Peyer's patch (tissue), 4 donors: ENCODE measurements at regions not wholly inside any gene's neighbourhood (a gene's known extent, or its start where the extent isn't known, plus 50 kb on each side); places are given as distances from the start of the nearest gene placed in this dataset.

ENCODE experiments used
- DNase-seq, 3 donors: peaks; one replicate each; pipeline ENCODE4 v3.0.0-alpha.2; 2017 to 2019
- H3K27ac ChIP-seq, 4 donors: fragments of 200-600 bp; sonication (generic); one replicate each; pipeline ENCODE4 v1.5.1; 2016 to 2019
- H3K27me3 ChIP-seq, 2 donors: fragments of 200-600 bp; sonication (generic); one replicate each; pipeline ENCODE4 v1.5.1; 2019
- H3K36me3 ChIP-seq, 3 donors: fragments of 200-600 bp; sonication (generic); one replicate each; pipeline ENCODE4 v1.5.1; 2016 to 2019
- H3K4me1 ChIP-seq, 4 donors: fragments of 200-600 bp; sonication (generic); one replicate each; pipeline ENCODE4 v1.5.1; 2016 to 2019
- H3K4me3 ChIP-seq, 4 donors: fragments of 200-600 bp; sonication (generic); 1 replicate in 3 of 4; 2 replicates in 1 of 4; pipeline ENCODE4 v1.5.1; 2016 to 2019; ENCODE audit warnings: mild to moderate bottlenecking in 1 of 4
- H3K9me3 ChIP-seq, 4 donors: fragments of 200-600 bp; sonication (generic); one replicate each; pipeline ENCODE4 v1.5.1; 2016 to 2019; ENCODE audit warnings: mild to moderate bottlenecking in 1 of 4
- POLR2A ChIP-seq, 2 donors: fragments of 450-650 bp; IDR thresholded peaks; one replicate each; pipeline ENCODE4 v1.5.1; 2017; ENCODE audit warnings: antibody characterized with exemption in 2 of 2, mild to moderate bottlenecking in 2 of 2, moderate library complexity in 2 of 2
- TF ChIP-seq, protein P1 (sequence below), 6 experiments: fragments of 450-650 bp in 4 of 6; fragments of 200-600 bp in 2 of 6; sonication (generic) in 1 of 6; IDR thresholded peaks; one replicate each; pipeline ENCODE4 v1.5.1; 2017 to 2019; ENCODE audit warnings: antibody characterized with exemption in 6 of 6, mild to moderate bottlenecking in 3 of 6, moderate library complexity in 1 of 6

DNA sequence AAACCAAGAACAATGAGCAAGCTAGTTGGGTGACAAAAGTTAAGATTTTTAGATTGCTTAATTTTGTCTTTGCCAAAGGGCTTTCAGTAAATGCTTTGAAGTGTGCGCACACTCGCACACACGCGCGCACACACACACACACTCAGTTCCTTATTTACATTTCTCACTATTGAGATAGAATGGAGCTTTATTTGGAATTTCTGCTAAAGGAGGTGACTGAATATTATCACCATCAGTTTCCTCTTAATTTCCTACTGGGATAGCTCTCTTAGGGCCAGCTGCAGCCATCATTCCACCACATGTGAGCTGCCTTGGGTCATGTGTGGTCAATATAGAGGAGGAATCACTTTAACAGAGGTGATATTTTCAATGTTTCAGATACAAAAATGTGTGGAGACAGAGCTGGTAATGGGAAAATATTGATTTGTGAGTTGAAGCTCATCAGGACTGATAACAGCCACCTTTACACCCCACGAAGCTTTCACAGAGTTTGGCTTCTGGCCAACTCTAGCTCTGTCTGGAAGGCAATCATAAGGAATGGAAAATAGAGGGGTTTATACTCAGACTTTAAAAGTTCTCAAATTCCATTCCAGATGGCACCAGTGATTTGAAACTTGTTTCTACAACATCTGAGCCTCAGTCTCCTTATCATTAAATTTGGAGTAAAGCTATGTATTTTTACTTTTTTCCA, 99.9 kb downstream of the MACIR start:
- no peak overlapping the region for H3K27ac ChIP-seq
- no peak overlapping the region for H3K4me3 ChIP-seq
- H3K9me3 ChIP-seq: no peaks in the 10 kb centered on the region
- no peaks in the 10 kb centered on the region for H3K27me3 ChIP-seq
- H3K4me1 ChIP-seq: no peaks in the 10 kb centered on the region
- TF ChIP-seq POLR2A (IDR thresholded peaks at IDR 0.05): no peak
- TF ChIP-seq, protein P1, sequence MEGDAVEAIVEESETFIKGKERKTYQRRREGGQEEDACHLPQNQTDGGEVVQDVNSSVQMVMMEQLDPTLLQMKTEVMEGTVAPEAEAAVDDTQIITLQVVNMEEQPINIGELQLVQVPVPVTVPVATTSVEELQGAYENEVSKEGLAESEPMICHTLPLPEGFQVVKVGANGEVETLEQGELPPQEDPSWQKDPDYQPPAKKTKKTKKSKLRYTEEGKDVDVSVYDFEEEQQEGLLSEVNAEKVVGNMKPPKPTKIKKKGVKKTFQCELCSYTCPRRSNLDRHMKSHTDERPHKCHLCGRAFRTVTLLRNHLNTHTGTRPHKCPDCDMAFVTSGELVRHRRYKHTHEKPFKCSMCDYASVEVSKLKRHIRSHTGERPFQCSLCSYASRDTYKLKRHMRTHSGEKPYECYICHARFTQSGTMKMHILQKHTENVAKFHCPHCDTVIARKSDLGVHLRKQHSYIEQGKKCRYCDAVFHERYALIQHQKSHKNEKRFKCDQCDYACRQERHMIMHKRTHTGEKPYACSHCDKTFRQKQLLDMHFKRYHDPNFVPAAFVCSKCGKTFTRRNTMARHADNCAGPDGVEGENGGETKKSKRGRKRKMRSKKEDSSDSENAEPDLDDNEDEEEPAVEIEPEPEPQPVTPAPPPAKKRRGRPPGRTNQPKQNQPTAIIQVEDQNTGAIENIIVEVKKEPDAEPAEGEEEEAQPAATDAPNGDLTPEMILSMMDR (IDR thresholded peaks at IDR 0.05): no peak
- no peak for DNase-seq
- no peaks in the 10 kb centered on the region for H3K36me3 ChIP-seq

DNA sequence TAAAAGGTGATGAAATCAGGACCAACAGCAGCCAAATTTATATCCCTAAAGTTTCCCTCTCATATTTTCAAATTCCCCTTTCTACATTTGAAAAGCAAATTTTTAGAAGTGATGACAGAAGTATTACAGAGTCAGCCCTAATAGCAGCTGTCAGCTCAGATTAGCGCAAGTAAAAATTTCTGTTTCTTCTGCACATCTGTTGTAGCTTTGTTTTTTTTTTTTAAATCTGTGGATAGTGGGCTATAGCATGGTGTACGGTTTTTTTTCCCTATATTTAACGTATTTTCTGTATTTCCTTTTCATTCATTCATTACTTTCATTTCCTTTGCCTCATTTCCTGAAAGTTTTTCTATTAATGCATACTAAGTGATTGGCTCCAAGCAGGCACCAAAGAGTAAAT, 99.1 kb downstream of the MACIR start:
- Histone ChIP-seq H3K27me3 (no peaks in the 10 kb centered on the region), H3K27ac (no peak overlapping the region), H3K9me3 (no peaks in the 10 kb centered on the region), H3K4me1 (no peaks in the 10 kb centered on the region), H3K4me3 (no peak overlapping the region), H3K36me3 (no peaks in the 10 kb centered on the region)
- DNase-seq: no peak
- TF ChIP-seq, protein P1 (IDR thresholded peaks at IDR 0.05): no peak
- TF ChIP-seq POLR2A (IDR thresholded peaks at IDR 0.05): no peak

DNA sequence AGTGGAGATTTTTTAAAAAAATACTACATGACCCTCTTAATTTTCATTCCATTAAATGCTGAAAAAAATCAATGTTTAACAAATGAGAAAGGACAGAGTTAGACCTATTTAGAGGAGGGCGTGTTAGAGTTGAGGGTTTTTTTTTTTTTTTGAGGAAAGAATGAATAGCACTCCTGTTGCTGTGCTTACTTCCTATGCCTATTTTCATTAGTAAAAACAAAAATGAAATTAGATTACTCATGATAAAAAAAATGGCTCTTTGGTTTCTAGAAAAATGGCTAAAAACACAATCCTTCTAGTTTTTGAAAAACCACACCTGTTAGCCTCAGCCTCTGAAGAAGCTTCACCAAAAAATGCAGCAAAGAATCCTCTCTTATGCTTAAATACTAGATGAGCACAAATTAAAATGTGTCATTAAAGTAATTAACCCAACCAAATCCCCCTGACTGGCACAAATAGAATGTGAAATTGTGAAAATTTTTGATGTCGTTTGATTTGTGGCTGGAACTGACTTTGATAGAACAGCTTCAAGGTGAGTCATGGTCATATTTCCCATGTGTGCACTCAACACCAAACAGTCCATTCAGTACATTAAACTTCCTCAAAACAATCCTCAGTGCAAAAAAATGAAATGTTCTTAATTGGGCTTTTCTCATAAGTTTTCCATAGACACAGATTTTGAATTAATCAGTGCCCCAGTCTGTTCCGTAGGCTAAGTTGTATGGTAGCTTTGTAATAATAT, 98.0 kb downstream of the MACIR start:
- TF ChIP-seq, protein P1 (IDR thresholded peaks at IDR 0.05): no peak
- TF ChIP-seq POLR2A (IDR thresholded peaks at IDR 0.05): no peak
- Histone ChIP-seq H3K27ac (no peak overlapping the region), H3K9me3 (no peaks in the 10 kb centered on the region), H3K27me3 (no peaks in the 10 kb centered on the region), H3K4me1 (no peaks in the 10 kb centered on the region), H3K36me3 (no peaks in the 10 kb centered on the region), H3K4me3 (no peak overlapping the region)
- no peak for DNase-seq

DNA sequence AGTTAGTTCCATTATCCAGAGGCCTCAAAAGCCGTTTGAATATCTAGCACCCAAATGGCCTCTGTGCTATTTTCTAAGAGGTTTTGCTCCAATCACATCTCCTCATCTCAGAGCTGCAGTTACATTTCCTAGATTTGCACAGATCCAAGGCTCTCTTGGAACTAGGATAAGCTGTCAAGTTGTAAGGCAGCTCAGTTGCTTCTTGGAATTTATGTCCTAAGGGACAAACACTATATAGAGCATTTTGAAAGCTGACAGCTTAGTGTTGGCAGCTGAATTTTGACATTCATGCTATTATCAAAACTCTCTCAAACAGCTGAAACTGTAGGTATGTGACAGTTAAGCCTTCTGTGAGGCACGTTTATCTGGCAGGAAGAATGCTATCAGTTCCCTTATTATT, 97.0 kb downstream of the MACIR start:
- Histone ChIP-seq H3K4me1 (no peaks in the 10 kb centered on the region), H3K36me3 (no peaks in the 10 kb centered on the region), H3K4me3 (no peak overlapping the region), H3K27ac (no peak overlapping the region), H3K27me3 (no peaks in the 10 kb centered on the region), H3K9me3 (no peaks in the 10 kb centered on the region)
- no peak for DNase-seq
- TF ChIP-seq POLR2A (IDR thresholded peaks at IDR 0.05): no peak
- TF ChIP-seq, protein P1 (IDR thresholded peaks at IDR 0.05): no peak

DNA sequence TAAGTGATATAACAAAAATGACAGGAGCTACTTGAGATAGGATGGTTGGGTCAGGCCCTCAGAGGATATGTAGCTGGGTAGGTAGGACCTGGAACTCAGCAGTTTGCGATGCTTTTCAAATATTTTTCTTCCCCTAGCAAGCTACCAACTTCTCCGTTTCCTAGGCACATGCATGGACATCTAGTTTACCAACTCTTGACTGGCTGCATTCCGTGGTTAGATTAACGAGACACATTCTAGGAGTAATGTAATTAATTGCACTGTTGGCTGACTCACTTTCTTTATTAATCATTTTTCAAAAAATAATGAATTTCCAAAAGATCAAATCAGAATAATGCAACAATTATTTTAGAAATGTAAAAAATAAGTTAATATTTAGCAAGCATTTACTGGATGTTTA, 95.9 kb downstream of the MACIR start:
- H3K36me3 ChIP-seq: no peaks in the 10 kb centered on the region
- DNase-seq: no peak
- H3K27me3 ChIP-seq: no peaks in the 10 kb centered on the region
- H3K27ac ChIP-seq: no peak overlapping the region
- H3K4me3 ChIP-seq: no peak overlapping the region
- H3K4me1 ChIP-seq: no peaks in the 10 kb centered on the region
- TF ChIP-seq, protein P1 (IDR thresholded peaks at IDR 0.05): no peak
- no peak for TF ChIP-seq POLR2A (IDR thresholded peaks at IDR 0.05)
- no peaks in the 10 kb centered on the region for H3K9me3 ChIP-seq
